Lower lobe of right lung (tissue), 2 donors: ENCODE measurements at regions not wholly inside any gene's neighbourhood (a gene's known extent, or its start where the extent isn't known, plus 50 kb on each side); places are given as distances from the start of the nearest gene placed in this dataset.

Experiments
- ATAC-seq, 2 donors: fragments of 200-7000 bp; cut with Tn5 transposase; one replicate each; pipeline ENCODE4 v1.9.1; 2020 to 2022; ENCODE audit warnings: mild to moderate bottlenecking in 2 of 2, moderate library complexity in 2 of 2
- DNase-seq: peaks from one replicate; pipeline ENCODE4 v3.0.0-alpha.2; 2020
- H3K27ac ChIP-seq: fragments of 200-600 bp; one replicate; pipeline ENCODE4 v1.8.0; 2022
- H3K27me3 ChIP-seq: fragments of 200-600 bp; one replicate; pipeline ENCODE4 v1.8.0; 2022; ENCODE audit warnings: low read depth
- H3K36me3 ChIP-seq: fragments of 200-600 bp; one replicate; pipeline ENCODE4 v1.8.0; 2022; ENCODE audit warnings: mild to moderate bottlenecking
- H3K4me1 ChIP-seq: fragments of 200-600 bp; one replicate; pipeline ENCODE4 v1.8.0; 2022
- H3K4me3 ChIP-seq: fragments of 200-600 bp; one replicate; pipeline ENCODE4 v1.8.0; 2022; ENCODE audit warnings: mild to moderate bottlenecking
- H3K9me3 ChIP-seq: fragments of 200-600 bp; one replicate; pipeline ENCODE4 v1.8.0; 2022
- CTCF ChIP-seq: fragments of 200-600 bp; IDR thresholded peaks from one replicate; pipeline ENCODE4 v1.8.0; 2022; ENCODE audit warnings: antibody characterized with exemption, mild to moderate bottlenecking
- intact Hi-C: fragments of 100-400 bp; cut with DNase I; formaldehyde crosslinking; loops from one replicate; pipeline ENCODE4 v1.11.0; 2022
- donor health status: DM: no; HTN: yes; CAD: no; lungs with severe emphysema.

GRCh38 chr17:13749166-13749890 is 147.6 kb upstream of the HS3ST3A1 start:
- H3K4me1 ChIP-seq = no peaks in the 10 kb centered on the region
- ATAC-seq (no peak), DNase-seq (no peak)
- no peaks in the 10 kb centered on the region for H3K9me3 ChIP-seq
- no peaks in the 10 kb centered on the region for H3K27me3 ChIP-seq
- intact Hi-C loops = no loop called here
- H3K27ac ChIP-seq = no peak overlapping the region
- no peak overlapping the region for H3K4me3 ChIP-seq
- H3K36me3 ChIP-seq = no peaks in the 10 kb centered on the region
- no peak for TF ChIP-seq CTCF

GRCh38 chr17:13749891-13750235 is 148.1 kb upstream of the HS3ST3A1 start:
- Histone ChIP-seq H3K36me3 (no peaks in the 10 kb centered on the region), H3K27me3 (no peaks in the 10 kb centered on the region), H3K27ac (no peak overlapping the region), H3K9me3 (no peaks in the 10 kb centered on the region), H3K4me1 (no peaks in the 10 kb centered on the region), H3K4me3 (no peak overlapping the region)
- intact Hi-C loops = no loop called here
- no peak for DNase-seq
- TF ChIP-seq CTCF = no peak
- no peak for ATAC-seq

DNA sequence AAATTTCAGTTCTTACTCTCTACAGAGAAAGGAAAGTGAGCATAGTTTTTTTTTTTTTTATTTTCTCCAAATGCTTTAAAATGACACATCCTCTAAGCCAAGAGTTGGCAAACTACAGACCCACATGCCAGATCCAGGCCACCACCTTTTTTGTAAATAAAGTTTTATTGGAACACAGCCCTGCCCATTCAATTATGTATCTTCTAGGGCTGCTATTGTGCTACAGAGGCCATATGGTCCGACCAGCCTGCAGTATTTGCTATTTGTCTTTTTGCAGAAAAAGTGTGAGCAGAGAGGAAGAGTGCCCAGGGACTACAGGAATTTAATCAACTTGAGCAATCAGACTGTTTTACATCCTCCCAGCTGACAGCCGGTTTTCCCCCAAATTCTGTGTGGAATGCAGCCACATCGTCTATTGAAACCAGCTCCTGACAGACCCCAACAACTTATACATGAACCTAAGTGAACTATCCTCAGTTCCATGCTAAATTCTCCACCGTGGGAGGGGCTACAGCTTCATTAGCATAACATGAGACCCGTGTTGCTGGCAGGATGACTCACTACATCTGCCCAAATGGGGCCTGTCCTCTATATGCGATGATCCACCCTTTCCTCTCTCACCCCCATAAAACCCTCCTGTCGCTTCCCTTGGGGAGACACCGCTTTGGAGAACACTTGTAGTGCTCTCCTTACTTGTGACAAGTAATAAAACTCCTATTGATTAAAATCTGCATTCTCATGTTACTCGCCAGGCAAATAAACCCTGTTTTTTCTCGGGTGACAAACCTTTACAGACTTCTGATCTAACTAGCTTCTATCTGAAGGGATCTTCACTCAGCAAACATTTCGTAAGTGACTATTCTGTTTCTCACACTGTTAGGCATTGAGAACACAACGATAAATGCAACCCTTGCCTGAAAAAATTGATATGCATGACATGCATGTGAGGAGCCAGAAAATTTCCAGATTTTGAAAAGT is 149.4 kb upstream of the HS3ST3A1 start:
- no peaks in the 10 kb centered on the region for H3K36me3 ChIP-seq
- H3K9me3 ChIP-seq = no peaks in the 10 kb centered on the region
- DNase-seq = no peak
- no peak for ATAC-seq
- no peak for TF ChIP-seq CTCF
- H3K27ac ChIP-seq = no peak overlapping the region
- H3K4me3 ChIP-seq = no peak overlapping the region
- H3K27me3 ChIP-seq = no peaks in the 10 kb centered on the region
- intact Hi-C loops = no loop called here
- no peaks in the 10 kb centered on the region for H3K4me1 ChIP-seq

GRCh38 chr17:13753154-13753553 is 151.4 kb upstream of the HS3ST3A1 start:
- H3K9me3 ChIP-seq = no peaks in the 10 kb centered on the region
- H3K27me3 ChIP-seq = no peaks in the 10 kb centered on the region
- ATAC-seq (no peak), DNase-seq (no peak)
- no peak overlapping the region for H3K4me3 ChIP-seq
- intact Hi-C loops = no loop called here
- no peaks in the 10 kb centered on the region for H3K36me3 ChIP-seq
- H3K4me1 ChIP-seq = no peaks in the 10 kb centered on the region
- no peak overlapping the region for H3K27ac ChIP-seq
- TF ChIP-seq CTCF = no peak

DNA sequence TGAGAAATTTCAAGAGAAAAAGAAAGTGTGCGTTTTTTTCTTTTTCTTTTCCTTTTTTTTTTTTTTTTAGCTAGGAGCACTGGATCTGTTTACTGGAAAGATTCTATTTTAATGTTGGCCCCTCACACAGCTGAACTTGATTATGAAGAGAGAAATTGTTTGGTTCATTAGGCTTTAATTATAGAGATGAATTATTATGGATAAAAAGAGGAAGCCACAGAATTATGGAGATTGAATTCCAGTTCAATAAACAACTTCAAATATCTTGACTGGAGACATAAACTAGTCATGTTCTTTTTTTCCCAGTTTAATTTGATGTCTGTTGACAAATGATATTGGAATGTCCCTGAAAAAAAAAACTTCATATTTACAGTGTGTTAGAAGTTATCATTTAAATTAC is 152.0 kb upstream of the HS3ST3A1 start:
- H3K27ac ChIP-seq = no peak overlapping the region
- no peaks in the 10 kb centered on the region for H3K27me3 ChIP-seq
- H3K9me3 ChIP-seq = no peaks in the 10 kb centered on the region
- H3K4me1 ChIP-seq = no peaks in the 10 kb centered on the region
- no peaks in the 10 kb centered on the region for H3K36me3 ChIP-seq
- TF ChIP-seq CTCF = no peak
- DNase-seq = no peak
- H3K4me3 ChIP-seq = no peak overlapping the region
- intact Hi-C loops = no loop called here
- no peak for ATAC-seq
